CD14-positive monocyte (primary cell): ENCODE measurements at regions not wholly inside any gene's neighbourhood (a gene's known extent, or its start where the extent isn't known, plus 50 kb on each side); places are given as distances from the start of the nearest gene placed in this dataset.

Experiments used
- DNase-seq, 3 donors: peaks; one replicate each; pipeline ENCODE4 v3.0.0-alpha.2; 2011 to 2022
- H2AFZ ChIP-seq: 2 replicates; pipeline ENCODE4 v1.6.0; 2012; ENCODE audit warnings: mild to moderate bottlenecking, low read depth, low read length, inconsistent platforms; ENCODE audit not compliant: insufficient read depth, poor library complexity, severe bottlenecking
- H3K27ac ChIP-seq, 2 donors: 1 replicate in 1 of 2; 2 replicates in 1 of 2; pipeline ENCODE4 v1.5.1; 2012 to 2013; ENCODE audit warnings: low read length in 2 of 2, control low read depth in 1 of 2, inconsistent platforms in 1 of 2, low read depth in 1 of 2, mild to moderate bottlenecking in 1 of 2
- H3K27me3 ChIP-seq, 2 donors: one replicate each; pipeline versions ENCODE4 v1.6.0 to v1.6.1; 2011 to 2013; ENCODE audit warnings: low read length in 2 of 2; ENCODE audit not compliant: control insufficient read depth in 2 of 2, insufficient read depth in 2 of 2
- H3K36me3 ChIP-seq, 2 donors: replicated peaks in 1 of 2; 1 replicate in 1 of 2; 2 replicates in 1 of 2; pipeline versions ENCODE4 v1.5.1 to v1.6.1; 2012 to 2013; ENCODE audit warnings: low read length in 2 of 2, control low read depth in 1 of 2, inconsistent platforms in 1 of 2, mild to moderate bottlenecking in 1 of 2; ENCODE audit not compliant: insufficient read depth in 2 of 2, control insufficient read depth in 1 of 2
- H3K4me1 ChIP-seq, 2 donors: 1 replicate in 1 of 2; 2 replicates in 1 of 2; pipeline versions ENCODE4 v1.5.1 to v1.6.1; 2012 to 2013; ENCODE audit warnings: low read length in 2 of 2, control low read depth in 1 of 2, inconsistent platforms in 1 of 2, mild to moderate bottlenecking in 1 of 2, moderate library complexity in 1 of 2; ENCODE audit not compliant: insufficient read depth in 2 of 2, control insufficient read depth in 1 of 2
- H3K4me2 ChIP-seq: replicated peaks from 2 replicates; pipeline ENCODE3; 2012; ENCODE audit warnings: low read length, moderate library complexity, mild to moderate bottlenecking; ENCODE audit not compliant: poor library complexity, severe bottlenecking; ENCODE audit errors: extremely low read depth
- H3K4me3 ChIP-seq, 3 experiments: fragments of 200-600 bp in 1 of 3; sonication (generic) in 1 of 3; replicated peaks in 1 of 3; 1 replicate in 2 of 3; 2 replicates in 1 of 3; pipeline ENCODE4 v1.5.1; 2011 to 2013; ENCODE audit warnings: low read length in 3 of 3, mild to moderate bottlenecking in 3 of 3, control low read depth in 2 of 3, low read depth in 2 of 3, inconsistent platforms in 1 of 3, moderate library complexity in 1 of 3
- H3K79me2 ChIP-seq: 2 replicates; pipeline ENCODE4 v1.6.0; 2012; ENCODE audit warnings: mild to moderate bottlenecking, control low read depth, inconsistent platforms, low read length, moderate library complexity; ENCODE audit not compliant: insufficient read depth
- H3K9ac ChIP-seq: 2 replicates; pipeline ENCODE4 v1.6.0; 2017; ENCODE audit warnings: low read length, mild to moderate bottlenecking; ENCODE audit not compliant: insufficient read depth, poor library complexity, severe bottlenecking
- H3K9me3 ChIP-seq, 2 donors: replicated peaks in 1 of 2; 1 replicate in 1 of 2; 2 replicates in 1 of 2; pipeline versions ENCODE4 v1.5.1 to v1.6.1; 2012 to 2013; ENCODE audit warnings: low read length in 2 of 2, control low read depth in 1 of 2; ENCODE audit not compliant: control insufficient read depth in 1 of 2, insufficient read depth in 1 of 2
- H4K20me1 ChIP-seq: 2 replicates; pipeline ENCODE4 v1.6.0; 2012; ENCODE audit warnings: mild to moderate bottlenecking, low read length, control low read depth, moderate library complexity; ENCODE audit not compliant: insufficient read depth
- H3K27ac Mint-ChIP-seq, 7 donors: one replicate each; pipeline ENCODE4 v1.8.0; 2020; ENCODE audit warnings: mild to moderate bottlenecking in 7 of 7, mixed read lengths in 7 of 7, moderate library complexity in 6 of 7, inconsistent platforms in 2 of 7
- H3K27me3 Mint-ChIP-seq, 3 donors: one replicate each; pipeline ENCODE4 v1.8.0; 2021 to 2022; ENCODE audit warnings: low read depth in 3 of 3, mild to moderate bottlenecking in 3 of 3, mixed read lengths in 3 of 3, moderate library complexity in 3 of 3, inconsistent platforms in 1 of 3
- H3K36me3 Mint-ChIP-seq, 2 donors: one replicate each; pipeline ENCODE4 v1.8.0; 2020; ENCODE audit warnings: mixed read lengths in 2 of 2, inconsistent platforms in 1 of 2, mild to moderate bottlenecking in 1 of 2
- H3K4me1 Mint-ChIP-seq: one replicate; pipeline ENCODE4 v1.8.0; 2020; ENCODE audit warnings: mild to moderate bottlenecking, mixed read lengths
- H3K4me3 Mint-ChIP-seq, 2 donors: one replicate each; pipeline ENCODE4 v1.8.0; 2020; ENCODE audit warnings: mild to moderate bottlenecking in 2 of 2, mixed read lengths in 2 of 2, moderate library complexity in 1 of 2
- H3K9me3 Mint-ChIP-seq, 7 donors: one replicate each; pipeline ENCODE4 v1.8.0; 2020 to 2022; ENCODE audit warnings: mixed read lengths in 7 of 7, mild to moderate bottlenecking in 6 of 7, moderate library complexity in 6 of 7, inconsistent platforms in 2 of 7
- WGBS: methylation state at CpG from one replicate; pipeline ENCODE4 v1.1.5; 2013; ENCODE audit warnings: missing lambda C conversion rate; ENCODE audit not compliant: insufficient coverage; 5-methylcytosine and 5-hydroxymethylcytosine counted together
- intact Hi-C, 2 donors: fragments of 100-400 bp; cut with micrococcal nuclease; formaldehyde crosslinking; loops; one replicate each; pipeline versions ENCODE4 v1.15.0 to v1.15.1; 2023
- TF ChIP-seq, protein P1 (sequence below): fragments of 200-600 bp; IDR thresholded peaks from one replicate; pipeline ENCODE4 v1.8.0; 2022; ENCODE audit warnings: antibody characterized with exemption, mild to moderate bottlenecking

DNA sequence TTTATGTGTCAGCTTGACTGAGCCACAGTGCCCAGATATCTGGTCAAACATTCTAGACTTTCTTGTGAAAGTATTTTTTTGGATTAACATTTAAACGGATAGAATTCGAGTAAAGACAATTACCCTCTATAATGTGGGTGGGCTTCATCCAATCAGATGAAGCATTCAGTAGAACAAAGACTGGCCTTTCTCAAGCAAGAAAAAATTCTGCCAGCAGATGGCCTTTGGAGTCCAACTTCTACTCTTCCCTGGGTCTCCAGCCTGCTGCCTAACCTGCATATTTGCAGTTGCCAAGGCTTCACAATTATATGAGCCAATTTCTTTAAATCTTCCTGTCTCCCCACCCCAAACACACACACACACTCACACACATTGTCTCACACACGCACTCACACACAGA lies 86.4 kb downstream of the MED10 start:
- Histone ChIP-seq H3K27me3 (no peaks in the 10 kb centered on the region), H3K4me3 (no peak overlapping the region), H3K9ac (no peak overlapping the region), H3K4me1 (no peaks in the 10 kb centered on the region), H3K4me2 (no peak overlapping the region), H3K27ac (no peak overlapping the region), H3K36me3 (no peaks in the 10 kb centered on the region), H4K20me1 (no peaks in the 10 kb centered on the region), H3K9me3 (no peaks in the 10 kb centered on the region), H3K79me2 (no peaks in the 10 kb centered on the region), H2AFZ (no peak overlapping the region)
- WGBS = no CpG with 5 or more reads among the region's 3 CpGs
- no peak for DNase-seq
- H3K27me3 Mint-ChIP-seq = peaks cover 0 to 2% (median 0%) of the 10 kb centered on the region in 3 donors
- intact Hi-C loops = no loop called here
- peaks cover 0 to 2% (median 0%) of the 10 kb centered on the region in 7 donors for H3K9me3 Mint-ChIP-seq
- no peaks in the 10 kb centered on the region for H3K36me3 Mint-ChIP-seq
- H3K4me3 Mint-ChIP-seq = no peak overlapping the region
- H3K27ac Mint-ChIP-seq = no peak overlapping the region
- H3K4me1 Mint-ChIP-seq = no peaks in the 10 kb centered on the region
- TF ChIP-seq, protein P1, sequence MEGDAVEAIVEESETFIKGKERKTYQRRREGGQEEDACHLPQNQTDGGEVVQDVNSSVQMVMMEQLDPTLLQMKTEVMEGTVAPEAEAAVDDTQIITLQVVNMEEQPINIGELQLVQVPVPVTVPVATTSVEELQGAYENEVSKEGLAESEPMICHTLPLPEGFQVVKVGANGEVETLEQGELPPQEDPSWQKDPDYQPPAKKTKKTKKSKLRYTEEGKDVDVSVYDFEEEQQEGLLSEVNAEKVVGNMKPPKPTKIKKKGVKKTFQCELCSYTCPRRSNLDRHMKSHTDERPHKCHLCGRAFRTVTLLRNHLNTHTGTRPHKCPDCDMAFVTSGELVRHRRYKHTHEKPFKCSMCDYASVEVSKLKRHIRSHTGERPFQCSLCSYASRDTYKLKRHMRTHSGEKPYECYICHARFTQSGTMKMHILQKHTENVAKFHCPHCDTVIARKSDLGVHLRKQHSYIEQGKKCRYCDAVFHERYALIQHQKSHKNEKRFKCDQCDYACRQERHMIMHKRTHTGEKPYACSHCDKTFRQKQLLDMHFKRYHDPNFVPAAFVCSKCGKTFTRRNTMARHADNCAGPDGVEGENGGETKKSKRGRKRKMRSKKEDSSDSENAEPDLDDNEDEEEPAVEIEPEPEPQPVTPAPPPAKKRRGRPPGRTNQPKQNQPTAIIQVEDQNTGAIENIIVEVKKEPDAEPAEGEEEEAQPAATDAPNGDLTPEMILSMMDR = no peak

DNA sequence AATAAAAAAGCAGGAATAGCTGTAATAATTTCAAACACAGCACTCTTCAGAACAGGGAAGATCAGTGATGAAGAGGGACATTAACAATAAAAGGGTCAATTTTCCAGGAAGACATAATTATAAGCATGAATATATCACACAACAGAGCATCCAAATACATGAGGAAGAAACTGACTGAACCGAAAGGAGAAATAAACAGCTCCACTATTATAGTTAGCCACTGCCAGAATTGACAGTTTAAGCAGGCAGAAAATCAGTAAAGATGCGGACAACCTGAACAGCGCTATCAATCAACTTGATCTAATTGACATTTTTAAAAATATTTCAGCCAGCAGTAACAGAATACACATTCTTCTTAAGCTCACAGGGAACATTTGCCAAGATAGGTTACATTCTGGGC lies 89.1 kb downstream of the MED10 start:
- intact Hi-C loops = no loop called here
- Histone ChIP-seq H2AFZ (no peak overlapping the region), H3K9ac (no peak overlapping the region), H4K20me1 (no peaks in the 10 kb centered on the region), H3K36me3 (no peaks in the 10 kb centered on the region), H3K27me3 (no peaks in the 10 kb centered on the region), H3K79me2 (no peaks in the 10 kb centered on the region), H3K27ac (no peak overlapping the region), H3K4me1 (no peaks in the 10 kb centered on the region), H3K4me2 (no peak overlapping the region), H3K9me3 (no peaks in the 10 kb centered on the region), H3K4me3 (no peak overlapping the region)
- no peaks in the 10 kb centered on the region for H3K9me3 Mint-ChIP-seq
- H3K4me3 Mint-ChIP-seq = no peak overlapping the region
- H3K27me3 Mint-ChIP-seq = peaks cover 0 to 2% (median 0%) of the 10 kb centered on the region in 3 donors
- no peaks in the 10 kb centered on the region for H3K4me1 Mint-ChIP-seq
- WGBS = 94% methylated on average over 2 of the region's 3 CpGs
- H3K36me3 Mint-ChIP-seq = no peaks in the 10 kb centered on the region
- H3K27ac Mint-ChIP-seq = no peak overlapping the region
- DNase-seq = no peak
- TF ChIP-seq, protein P1 = no peak
